LNCaP clone FGC (cell line): ENCODE measurements at regions not wholly inside any gene's neighbourhood (a gene's known extent, or its start where the extent isn't known, plus 50 kb on each side); places are given as distances from the start of the nearest gene placed in this dataset.

ENCODE experiments used
- DNase-seq: peaks from one replicate; pipeline ENCODE4 v3.0.0-alpha.2; 2011; ENCODE audit warnings: low read depth
- H3K4me3 ChIP-seq: 2 replicates; pipeline ENCODE4 v1.5.1; 2011; ENCODE audit warnings: mild to moderate bottlenecking, low read depth, low read length, control low read depth
- CTCF ChIP-seq: IDR thresholded peaks from 2 replicates; pipeline ENCODE4 v1.5.1; 2012; ENCODE audit warnings: mild to moderate bottlenecking; ENCODE audit not compliant: control insufficient read depth, insufficient read depth; ENCODE audit errors: extremely low read depth

- no peak for TF ChIP-seq CTCF
- no peak overlapping the region for H3K4me3 ChIP-seq
- DNase-seq, result no peak
Measured at GRCh38 chr15:24880663-24881062, 74.1 kb upstream of the SNRPN start.

GRCh38 chr15:24886538-24886937 is 68.2 kb upstream of the SNRPN start:
- TF ChIP-seq CTCF, result no peak
- DNase-seq, result no peak
- H3K4me3 ChIP-seq, result no peak overlapping the region

GRCh38 chr15:24898715-24899272 is 56.0 kb upstream of the SNRPN start:
- no peak overlapping the region for H3K4me3 ChIP-seq
- no peak for TF ChIP-seq CTCF
- no peak for DNase-seq

- TF ChIP-seq CTCF, result no peak
- no peak overlapping the region for H3K4me3 ChIP-seq
- no peak for DNase-seq
Measured at GRCh38 chr15:24899367-24899766, 55.4 kb upstream of the SNRPN start.

- no peak for TF ChIP-seq CTCF
- no peak overlapping the region for H3K4me3 ChIP-seq
- no peak for DNase-seq
Measured at GRCh38 chr15:24899795-24900194, 55.0 kb upstream of the SNRPN start.

- no peak for DNase-seq
- no peak for TF ChIP-seq CTCF
Measured at GRCh38 chr15:24901409-24901808, 53.4 kb upstream of the SNRPN start.

More at GRCh38 chr15:24901409-24901808, 53.4 kb upstream of the SNRPN start:
- no peak overlapping the region for H3K4me3 ChIP-seq
